ENCODE measurements at regions not wholly inside any gene's neighbourhood (a gene's known extent, or its start where the extent isn't known, plus 50 kb on each side); places are given as distances from the start of the nearest gene placed in this dataset.

GRCh38 chr3:86695752-86696151 is 295.2 kb downstream of the VGLL3 start:
- Mint-ChIP-seq H3K36me3 (ENCODE audit: low read depth) (no peaks in the 10 kb centered on the region), H3K27ac (no peak overlapping the region), H3K4me1 (ENCODE audit: low read depth) (no peaks in the 10 kb centered on the region), H3K4me3 (no peak overlapping the region), H3K27me3 (ENCODE audit: insufficient read depth) (peaks cover 3% of the 10 kb centered on the region; the same call in 1 of the 2 replicates), H3K9me3 (no peaks in the 10 kb centered on the region)
- TF ChIP-seq CTCF (IDR thresholded peaks at IDR 0.05): no peak
- DNase-seq: no peak

- Mint-ChIP-seq H3K27ac (no peak overlapping the region), H3K27me3 (ENCODE audit: insufficient read depth) (no peaks in the 10 kb centered on the region), H3K36me3 (ENCODE audit: low read depth) (no peaks in the 10 kb centered on the region), H3K4me1 (ENCODE audit: low read depth) (no peaks in the 10 kb centered on the region), H3K4me3 (no peak overlapping the region), H3K9me3 (no peaks in the 10 kb centered on the region; the same call in 1 of the 2 replicates)
- no peak for DNase-seq
- TF ChIP-seq CTCF (IDR thresholded peaks at IDR 0.05): no peak
These were observed 317.0 kb downstream of the VGLL3 start for GRCh38 chr3:86673991-86674390.

- Mint-ChIP-seq H3K4me1 (ENCODE audit: low read depth) (no peaks in the 10 kb centered on the region), H3K4me3 (no peak overlapping the region), H3K27ac (no peak overlapping the region), H3K9me3 (no peaks in the 10 kb centered on the region), H3K36me3 (ENCODE audit: low read depth) (no peaks in the 10 kb centered on the region), H3K27me3 (ENCODE audit: insufficient read depth) (no peaks in the 10 kb centered on the region; the same call in 1 of the 2 replicates)
- DNase-seq: no peak
- TF ChIP-seq CTCF (IDR thresholded peaks at IDR 0.05): no peak
These were observed 329.1 kb downstream of the VGLL3 start for GRCh38 chr3:86661817-86662216.

GRCh38 chr3:86658876-86659275 is 332.1 kb downstream of the VGLL3 start:
- H3K27ac Mint-ChIP-seq: no peak overlapping the region
- no peak for DNase-seq
- H3K36me3 Mint-ChIP-seq (ENCODE audit: low read depth): no peaks in the 10 kb centered on the region
- H3K4me3 Mint-ChIP-seq: no peak overlapping the region
- H3K9me3 Mint-ChIP-seq: no peaks in the 10 kb centered on the region
- H3K4me1 Mint-ChIP-seq (ENCODE audit: low read depth): no peaks in the 10 kb centered on the region
- no peak for TF ChIP-seq CTCF (IDR thresholded peaks at IDR 0.05)
- H3K27me3 Mint-ChIP-seq (ENCODE audit: insufficient read depth): peaks cover 2% of the 10 kb centered on the region; the same call in 1 of the 2 replicates

- H3K4me1 Mint-ChIP-seq (ENCODE audit: low read depth): no peaks in the 10 kb centered on the region
- H3K9me3 Mint-ChIP-seq: no peaks in the 10 kb centered on the region
- H3K27me3 Mint-ChIP-seq (ENCODE audit: insufficient read depth): peaks cover 2% of the 10 kb centered on the region; the same call in 1 of the 2 replicates
- no peak for TF ChIP-seq CTCF (IDR thresholded peaks at IDR 0.05)
- no peaks in the 10 kb centered on the region for H3K36me3 Mint-ChIP-seq (ENCODE audit: low read depth)
- DNase-seq: no peak
- no peak overlapping the region for H3K27ac Mint-ChIP-seq
- no peak overlapping the region for H3K4me3 Mint-ChIP-seq
These were observed 336.0 kb downstream of the VGLL3 start for GRCh38 chr3:86654806-86655460.

All from HFFc6 (cell line).